OCI-LY7 (cell line): ENCODE measurements at regions not wholly inside any gene's neighbourhood (a gene's known extent, or its start where the extent isn't known, plus 50 kb on each side); places are given as distances from the start of the nearest gene placed in this dataset.
"Not testable (repeated sequence)": the region's sequence is repeated elsewhere in the genome, so short reads cannot be mapped to it uniquely, and the experiment has no call there.

Experiments
- BruUV-seq: library from RNA; stranded (reverse); fragments of 400-500 nt; replicated peaks from 2 replicates; lab custom pipeline; 2021; lab: Mats Ljungman, UMichigan
- CTCF ChIA-PET: fragments of 300-600 bp; sonication (Branson Sonifier 250); formaldehyde crosslinking; loops from one replicate; lab custom pipeline; 2022; ENCODE audit warnings: antibody characterized with exemption; ENCODE audit not compliant: unreplicated experiment; lab: Charles Lee
- POLR2A ChIA-PET: fragments of 300-600 bp; sonication (Branson Sonifier 250); formaldehyde crosslinking; loops from one replicate; lab custom pipeline; 2022; ENCODE audit warnings: antibody characterized with exemption; lab: Charles Lee
- DNase-seq: peaks from one replicate; pipeline ENCODE4 v3.0.0-alpha.2; 2015; ENCODE audit warnings: low spot score
- H2AFZ ChIP-seq: fragments of 200-600 bp; sonication (generic), shearing (Covaris generic); 2 replicates; pipeline ENCODE4 v1.6.1; 2014; ENCODE audit warnings: mild to moderate bottlenecking, antibody characterized with exemption, low read length, moderate library complexity
- H3K27ac ChIP-seq: fragments of 200-600 bp; sonication (generic); 2 replicates; pipeline ENCODE4 v1.5.1; 2014; ENCODE audit warnings: mixed run types, low read depth, mild to moderate bottlenecking, moderate library complexity, low read length, inconsistent platforms; ENCODE audit not compliant: poor library complexity, severe bottlenecking
- H3K36me3 ChIP-seq: fragments of 200-600 bp; sonication (generic); 2 replicates; pipeline ENCODE4 v1.6.1; 2014; ENCODE audit warnings: mild to moderate bottlenecking, antibody characterized with exemption, low read length, moderate library complexity, mixed read lengths; ENCODE audit not compliant: insufficient read depth
- H3K4me1 ChIP-seq: fragments of 200-600 bp; sonication (generic); 2 replicates; pipeline ENCODE4 v1.5.1; 2014; ENCODE audit warnings: mild to moderate bottlenecking, low read length; ENCODE audit not compliant: insufficient read depth, poor library complexity, severe bottlenecking
- H3K4me2 ChIP-seq: fragments of 200-600 bp; sonication (generic); 2 replicates; pipeline ENCODE4 v1.6.1; 2014; ENCODE audit warnings: mild to moderate bottlenecking, low read length
- H3K4me3 ChIP-seq: fragments of 200-600 bp; sonication (generic); 2 replicates; pipeline ENCODE4 v1.5.1; 2014; ENCODE audit warnings: mild to moderate bottlenecking, low read depth, low read length; ENCODE audit not compliant: poor library complexity, severe bottlenecking
- H3K79me2 ChIP-seq: fragments of 200-600 bp; sonication (generic); 2 replicates; pipeline ENCODE4 v1.6.1; 2016; ENCODE audit warnings: low read depth, mild to moderate bottlenecking, low read length, moderate library complexity, mixed read lengths; ENCODE audit not compliant: insufficient read depth
- H3K9me2 ChIP-seq: fragments of 200-600 bp; sonication (generic); 2 replicates; pipeline ENCODE4 v1.6.1; 2016; ENCODE audit warnings: mild to moderate bottlenecking, low read length, mixed read lengths; ENCODE audit not compliant: insufficient read depth
- H3K9me3 ChIP-seq: fragments of 200-600 bp; sonication (generic); 2 replicates; pipeline ENCODE4 v1.6.1; 2014; ENCODE audit warnings: mild to moderate bottlenecking, mixed run types, low read length, mixed read lengths
- H4K20me1 ChIP-seq: fragments of 200-600 bp; sonication (generic); 2 replicates; pipeline ENCODE4 v1.6.1; 2014; ENCODE audit warnings: mild to moderate bottlenecking, antibody characterized with exemption, low read length, moderate library complexity, mixed read lengths; ENCODE audit not compliant: insufficient read depth
- intact Hi-C: fragments of 100-400 bp; cut with micrococcal nuclease; formaldehyde crosslinking; loops from one replicate; pipeline ENCODE4 v1.10.0; 2022; ENCODE audit not compliant: unreplicated experiment

- H3K9me2 ChIP-seq, BruUV-seq, intact Hi-C loops, POLR2A ChIA-PET, H3K27ac ChIP-seq, H3K4me1 ChIP-seq, H3K4me2 ChIP-seq, H2AFZ ChIP-seq, DNase-seq, CTCF ChIA-PET, H4K20me1 ChIP-seq, H3K4me3 ChIP-seq, H3K79me2 ChIP-seq, H3K36me3 ChIP-seq, H3K9me3 ChIP-seq: not testable (repeated sequence)
Observed at GRCh38 chr7:55695893-55696701, 123.8 kb upstream of the VOPP1 start.

DNA sequence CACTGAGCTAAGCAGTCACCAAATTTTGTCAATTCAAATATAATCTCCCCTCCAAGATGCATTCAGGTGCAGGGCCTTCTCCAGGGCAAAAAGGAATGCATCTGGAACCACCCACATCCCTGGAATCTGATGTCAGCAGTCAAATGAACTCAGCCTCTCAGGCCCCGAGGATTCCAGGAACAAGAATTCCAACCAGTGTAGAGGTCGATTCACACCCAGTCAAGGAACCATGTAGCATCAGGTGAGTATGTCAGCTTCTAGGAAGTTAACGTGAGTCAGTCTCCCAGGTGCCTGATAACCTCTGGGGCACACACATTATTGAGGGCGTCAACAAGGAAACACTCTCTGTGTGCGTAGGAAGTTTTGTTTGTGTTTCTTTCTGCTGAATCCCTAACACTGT lies 122.2 kb upstream of the VOPP1 start:
- intact Hi-C loops, CTCF ChIA-PET, BruUV-seq: not testable (repeated sequence)

DNA sequence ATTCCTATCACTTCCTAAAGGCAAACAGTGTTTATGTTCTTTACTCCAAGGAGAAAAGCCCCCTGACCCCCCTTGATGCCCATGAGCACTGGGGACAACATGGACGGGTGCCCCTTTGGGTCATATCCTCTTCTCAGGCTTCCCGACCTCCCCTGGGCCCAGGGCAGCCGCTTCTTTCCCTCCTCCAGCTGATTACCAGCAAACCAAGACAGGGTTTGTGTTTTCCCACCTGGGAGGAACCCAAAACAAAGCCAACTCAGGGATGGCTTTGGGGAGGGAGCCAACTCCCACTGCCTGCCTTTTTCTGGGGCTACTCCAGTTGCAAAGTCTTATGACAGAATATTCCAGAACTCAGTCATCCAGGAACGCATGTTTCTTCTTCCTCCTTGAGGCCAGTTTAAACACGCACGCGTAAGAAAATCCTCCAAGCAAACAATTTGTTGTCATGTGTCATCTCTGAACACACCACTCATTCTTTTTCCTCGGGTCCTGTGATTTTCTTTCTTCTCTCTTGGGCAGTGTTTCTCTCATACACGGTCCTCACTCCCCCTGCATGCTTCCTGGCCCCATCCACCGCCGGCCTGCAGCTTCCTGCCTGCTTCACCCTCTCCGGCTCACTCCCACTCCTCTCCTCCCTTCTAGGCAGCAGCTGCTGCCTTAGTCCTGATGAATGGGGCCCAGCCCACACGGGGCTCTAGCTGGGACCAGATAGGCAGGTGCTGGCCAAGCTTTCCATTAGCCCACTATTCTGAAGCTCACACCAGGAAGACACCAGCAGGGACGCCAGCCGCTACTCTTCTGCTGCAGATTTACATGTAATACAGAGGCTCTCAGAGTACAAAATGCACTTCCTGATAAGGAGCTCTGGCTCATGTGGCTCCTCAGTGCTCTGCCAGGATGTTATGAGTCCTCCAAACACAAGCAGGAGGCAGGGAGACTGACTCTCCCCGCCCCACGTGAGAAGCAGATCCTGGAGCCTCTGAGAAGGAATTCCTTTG lies 116.7 kb upstream of the VOPP1 start:
- H3K4me3 ChIP-seq, POLR2A ChIA-PET, H2AFZ ChIP-seq, H4K20me1 ChIP-seq, H3K9me3 ChIP-seq, CTCF ChIA-PET, H3K79me2 ChIP-seq, H3K27ac ChIP-seq, H3K36me3 ChIP-seq, H3K4me1 ChIP-seq, BruUV-seq, H3K4me2 ChIP-seq, intact Hi-C loops, DNase-seq, H3K9me2 ChIP-seq: not testable (repeated sequence)

More for the DNA sequence above, 122.2 kb upstream of the VOPP1 start:
- H3K4me2 ChIP-seq, H3K27ac ChIP-seq, H3K9me2 ChIP-seq, POLR2A ChIA-PET, H3K4me1 ChIP-seq, H2AFZ ChIP-seq, H4K20me1 ChIP-seq, H3K9me3 ChIP-seq, H3K4me3 ChIP-seq, DNase-seq, H3K79me2 ChIP-seq, H3K36me3 ChIP-seq: not testable (repeated sequence)

- POLR2A ChIA-PET, BruUV-seq, H4K20me1 ChIP-seq, H3K4me3 ChIP-seq, H2AFZ ChIP-seq, CTCF ChIA-PET, H3K27ac ChIP-seq, H3K36me3 ChIP-seq, H3K79me2 ChIP-seq, H3K4me1 ChIP-seq, DNase-seq, H3K9me2 ChIP-seq, H3K9me3 ChIP-seq, H3K4me2 ChIP-seq, intact Hi-C loops: not testable (repeated sequence)
Observed at GRCh38 chr7:55688261-55688660, 116.0 kb upstream of the VOPP1 start.

DNA sequence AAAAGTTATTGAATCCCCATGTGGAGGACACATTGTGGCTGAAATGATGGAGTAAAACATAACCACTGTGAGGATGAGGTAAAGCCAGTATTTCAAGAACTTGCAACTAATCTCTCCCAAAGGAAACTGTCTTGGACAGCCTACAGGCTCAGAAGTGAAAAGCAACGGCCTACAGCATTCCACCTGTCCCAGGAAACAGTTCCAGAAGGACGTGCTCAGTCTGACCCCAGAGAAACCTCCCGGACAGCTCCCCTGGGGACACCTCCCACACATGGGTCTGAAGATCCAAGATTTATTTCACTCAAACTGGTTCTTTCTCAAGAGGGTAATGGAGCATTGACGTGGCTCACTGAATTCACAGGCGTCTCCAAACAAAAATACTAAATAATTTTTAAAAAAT lies 115.0 kb upstream of the VOPP1 start:
- H4K20me1 ChIP-seq, H3K4me1 ChIP-seq, POLR2A ChIA-PET, intact Hi-C loops, H3K27ac ChIP-seq, H3K4me2 ChIP-seq, H3K79me2 ChIP-seq, H2AFZ ChIP-seq, H3K36me3 ChIP-seq, H3K4me3 ChIP-seq, DNase-seq, H3K9me2 ChIP-seq, H3K9me3 ChIP-seq, BruUV-seq, CTCF ChIA-PET: not testable (repeated sequence)

DNA sequence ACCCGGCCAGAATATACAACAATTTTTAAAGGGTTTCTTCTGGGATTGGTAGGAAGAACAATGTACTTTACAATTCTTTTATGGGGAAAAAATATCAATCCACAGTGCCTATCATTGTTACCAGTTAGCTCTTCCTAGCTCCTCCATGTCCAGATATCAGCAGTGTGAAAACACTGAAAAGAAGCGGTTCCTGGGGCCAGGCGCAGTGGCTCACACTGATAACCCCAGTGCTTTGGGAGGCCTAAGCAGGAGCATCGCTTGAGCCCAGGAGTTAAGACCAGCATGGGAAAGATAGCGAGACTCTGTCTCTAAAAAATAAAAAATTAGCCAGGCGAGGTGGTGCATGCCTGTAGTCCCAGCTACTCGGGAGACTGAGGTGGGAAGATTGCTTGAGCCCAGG lies 114.5 kb upstream of the VOPP1 start:
- H3K4me1 ChIP-seq, H3K9me2 ChIP-seq, intact Hi-C loops, H2AFZ ChIP-seq, H3K9me3 ChIP-seq, CTCF ChIA-PET, H3K27ac ChIP-seq, H4K20me1 ChIP-seq, DNase-seq, H3K4me3 ChIP-seq, H3K79me2 ChIP-seq, H3K36me3 ChIP-seq, BruUV-seq, POLR2A ChIA-PET, H3K4me2 ChIP-seq: not testable (repeated sequence)
